K562 (cell line): ENCODE measurements at regions not wholly inside any gene's neighbourhood (a gene's known extent, or its start where the extent isn't known, plus 50 kb on each side); places are given as distances from the start of the nearest gene placed in this dataset.

Experiments
- ATAC-seq: fragments of 200-7000 bp; cut with Tn5 transposase; 3 replicates; pipeline ENCODE4 v1.9.1; 2020; ENCODE audit warnings: moderate library complexity
- BruUV-seq: library from RNA; stranded (reverse); fragments of 400-500 nt; replicated peaks from 2 replicates; lab custom pipeline; 2021; lab: Mats Ljungman, UMichigan
- CTCF ChIA-PET: fragments of 300-600 bp; formaldehyde crosslinking; extraction: SDS; loops from one replicate; lab custom pipeline; 2021; ENCODE audit warnings: low intra/inter-chr PET ratio; lab: Yijun Ruan, JAX
- POLR2A ChIA-PET: fragments of 300-600, 350-650 bp; sonication (Branson Sonifier 250); formaldehyde crosslinking; extraction: SDS; loops from one replicate; lab custom pipeline; 2021; ENCODE audit warnings: antibody characterized with exemption, inconsistent platforms; lab: Yijun Ruan, JAX
- DNase-seq, 4 experiments: peaks; one replicate each; pipeline versions ENCODE4 v3.0.0 to v3.0.0-alpha.2; 2011 to 2018; ENCODE audit warnings: low spot score in 3 of 4, mixed read lengths in 3 of 4; ENCODE audit errors: extremely low read depth in 1 of 4
- FAIRE-seq: peaks from 2 replicates; lab custom pipeline; 2011; peaks lifted over from hg19 to GRCh38; lab: Jason Lieb, UNC
- H2AFZ ChIP-seq: 2 replicates; pipeline ENCODE4 v1.6.0; 2011; ENCODE audit warnings: low read depth, low read length, control low read depth, inconsistent platforms
- H3K27ac ChIP-seq: fragments of 200-600 bp; 3 replicates; pipeline ENCODE4 v1.8.0; 2011; ENCODE audit warnings: low read depth, mild to moderate bottlenecking, control low read depth, inconsistent platforms, low read length, moderate library complexity, mixed read lengths; ENCODE audit errors: extremely low read depth
- H3K27me3 ChIP-seq, 2 experiments: fragments of 300-600 bp in 1 of 2; 2 replicates in 1 of 2; 3 replicates in 1 of 2; pipeline versions ENCODE4 v1.6.0 to v1.8.0; 2011; ENCODE audit warnings: inconsistent platforms in 2 of 2, low read length in 2 of 2, mild to moderate bottlenecking in 1 of 2, mixed read lengths in 1 of 2, moderate library complexity in 1 of 2; ENCODE audit not compliant: control insufficient read depth in 2 of 2, insufficient read depth in 2 of 2
- H3K36me3 ChIP-seq: fragments of 300-600 bp; 3 replicates; pipeline ENCODE4 v1.8.0; 2011; ENCODE audit warnings: mild to moderate bottlenecking, low read length, inconsistent platforms; ENCODE audit not compliant: control insufficient read depth, insufficient read depth
- H3K4me1 ChIP-seq, 2 experiments: fragments of 200-600 bp in 1 of 2; replicated peaks in 1 of 2; 2 replicates in 1 of 2; 3 replicates in 1 of 2; pipeline versions ENCODE4 v1.5.1 to v1.8.0; 2011; ENCODE audit warnings: inconsistent platforms in 2 of 2, low read length in 2 of 2, mild to moderate bottlenecking in 1 of 2, mixed read lengths in 1 of 2, moderate library complexity in 1 of 2; ENCODE audit not compliant: control insufficient read depth in 2 of 2, insufficient read depth in 2 of 2
- H3K4me2 ChIP-seq: 2 replicates; pipeline ENCODE4 v1.6.1; 2011; ENCODE audit warnings: low read length, control low read depth, inconsistent platforms, mixed read lengths; ENCODE audit not compliant: insufficient read depth
- H3K4me3 ChIP-seq: fragments of 200-600 bp; sonication (generic), shearing (Covaris generic); 2 replicates; pipeline ENCODE4 v1.5.1; 2016; ENCODE audit warnings: control low read depth, inconsistent platforms
- H3K79me2 ChIP-seq: fragments of 200-600 bp; 3 replicates; pipeline ENCODE4 v1.8.0; 2011; ENCODE audit warnings: low read length, inconsistent platforms; ENCODE audit not compliant: control insufficient read depth, insufficient read depth
- H3K9ac ChIP-seq, 2 experiments: 2 replicates each; pipeline versions ENCODE4 v1.6.0 to v1.6.1; 2011; ENCODE audit warnings: low read depth in 2 of 2, low read length in 2 of 2, control low read depth in 1 of 2, inconsistent platforms in 1 of 2, mild to moderate bottlenecking in 1 of 2, mixed read lengths in 1 of 2; ENCODE audit not compliant: insufficient read depth in 1 of 2
- H3K9me1 ChIP-seq: one replicate; pipeline ENCODE4 v1.6.0; 2011; ENCODE audit warnings: inconsistent platforms, mild to moderate bottlenecking, low read length, moderate library complexity; ENCODE audit not compliant: control insufficient read depth, insufficient read depth
- H3K9me3 ChIP-seq: replicated peaks from 2 replicates; pipeline ENCODE4 v1.5.1; 2011; ENCODE audit warnings: low read depth, low read length, inconsistent platforms; ENCODE audit not compliant: control insufficient read depth, insufficient read depth
- H4K20me1 ChIP-seq: replicated peaks from 2 replicates; pipeline ENCODE4 v1.6.1; 2011; ENCODE audit warnings: low read length, inconsistent platforms, mixed read lengths; ENCODE audit not compliant: control insufficient read depth, insufficient read depth
- BRCA1 ChIP-seq, 2 experiments: fragments of 450-650 bp in 1 of 2; sonication (generic) in 1 of 2; formaldehyde crosslinking in 1 of 2; IDR thresholded peaks; 2 replicates each; pipeline versions ENCODE4 v1.5.0 to v1.6.1; 2017 to 2020; ENCODE audit warnings: mild to moderate bottlenecking in 1 of 2, missing genetic modification reagents in 1 of 2
- JUNB ChIP-seq: fragments of 450-650 bp; formaldehyde crosslinking; conservative IDR thresholded peaks from 2 replicates; pipeline ENCODE4 v1.4.0; 2020; ENCODE audit warnings: mild to moderate bottlenecking
- KDM2B ChIP-seq: fragments of 250-450 bp; sonication (Bioruptor Pico); IDR thresholded peaks from 2 replicates; pipeline ENCODE4 v1.8.0; 2021; ENCODE audit warnings: mild to moderate bottlenecking, moderate library complexity
- NFE2L1 ChIP-seq: fragments of 450-650 bp; IDR thresholded peaks from 2 replicates; pipeline ENCODE4 v1.6.1; 2016; ENCODE audit warnings: missing genetic modification characterization, low read depth, mild to moderate bottlenecking, missing compliant biosample characterization, moderate library complexity, borderline replicate concordance
- PBX2 ChIP-seq, 2 experiments: IDR thresholded peaks in 1 of 2; conservative IDR thresholded peaks in 1 of 2; 2 replicates each; pipeline ENCODE4 v1.6.1; 2016; ENCODE audit warnings: low read depth in 2 of 2, mild to moderate bottlenecking in 1 of 2, missing compliant biosample characterization in 1 of 2, missing genetic modification characterization in 1 of 2, moderate library complexity in 1 of 2
- PPARD ChIP-seq: fragments of 250-450 bp; sonication (Bioruptor Pico); IDR thresholded peaks from 2 replicates; pipeline ENCODE4 v1.8.0; 2022; ENCODE audit warnings: inconsistent platforms, mild to moderate bottlenecking, moderate library complexity
- PTBP1 ChIP-seq: fragments of 200-400 bp; formaldehyde crosslinking; IDR thresholded peaks from 2 replicates; pipeline ENCODE4 v1.6.1; 2017; ENCODE audit warnings: low read depth, low read length
- TAL1 ChIP-seq: fragments of 450-650 bp; IDR thresholded peaks from 2 replicates; pipeline ENCODE4 v1.6.1; 2016; ENCODE audit warnings: mild to moderate bottlenecking
- ZNF41 ChIP-seq: fragments of 250-450 bp; sonication (Bioruptor Pico); conservative IDR thresholded peaks from 2 replicates; pipeline ENCODE4 v1.4.0; 2020; ENCODE audit warnings: mild to moderate bottlenecking
- ZNF518B ChIP-seq: fragments of 250-450 bp; sonication (Bioruptor Pico); IDR thresholded peaks from 2 replicates; pipeline ENCODE4 v1.5.0; 2021; ENCODE audit warnings: mild to moderate bottlenecking, moderate library complexity
- ZNF57 ChIP-seq: fragments of 450-650 bp; formaldehyde crosslinking; IDR thresholded peaks from 2 replicates; pipeline ENCODE4 v1.4.0; 2020; ENCODE audit warnings: mild to moderate bottlenecking, moderate library complexity
- WGBS: fragments of 100-300 bp; shearing (Covaris generic); methylation state at CpG from one replicate; pipeline ENCODE4 v1.1.6; 2016; ENCODE audit warnings: low coverage, mixed read lengths; ENCODE audit not compliant: insufficient coverage; ENCODE audit errors: missing lambda C conversion rate; 5-methylcytosine and 5-hydroxymethylcytosine counted together
- in situ Hi-C: fragments of 300-500 bp; cut with MboI; formaldehyde crosslinking; loops from 4 replicates; pipeline ENCODE4 v1.15.0; 2018; ENCODE audit warnings: inconsistent platforms, mixed read lengths
- intact Hi-C: fragments of 100-400 bp; cut with micrococcal nuclease; formaldehyde crosslinking; loops from 2 replicates; pipeline ENCODE4 v1.14.2; 2022

GRCh38 chr5:158170534-158170933 lies 311.6 kb upstream of the CLINT1 start:
- intact Hi-C loops, result loop anchor here (10.0 kb wide), 1 partner anchor 604 kb away; no protein-coding TSS in a partner anchor
- H3K4me1 ChIP-seq, result no peaks in the 10 kb centered on the region
- ATAC-seq, result no peak
- H3K27ac ChIP-seq, result no peak overlapping the region
- TF ChIP-seq NFE2L1 (tag) (no peak), KDM2B (CRISPR knock-in tag) (no peak), TAL1 (no peak), PBX2 (CRISPR knock-in tag; IDR thresholded peaks at IDR 0.05; ENCODE audit: low read depth) (no peak), PBX2 (tag; conservative IDR thresholded peaks at IDR 0.05; ENCODE audit: low read depth) (no peak), PTBP1 (no peak), JUNB (CRISPR knock-in tag) (no peak), PPARD (CRISPR knock-in tag) (no peak), ZNF57 (no peak), ZNF518B (CRISPR knock-in tag) (no peak), ZNF41 (CRISPR knock-in tag) (no peak), BRCA1 (IDR thresholded peaks at IDR 0.05) (no peak), BRCA1 (CRISPR knock-in tag; IDR thresholded peaks at IDR 0.05) (no peak)
- ChIA-PET POLR2A (interaction anchor here (0.9 kb wide), 1 partner anchor 167 kb away, joined by 3 read pairs; no protein-coding TSS in a partner anchor), CTCF (no interaction called here)
- no peaks in the 10 kb centered on the region for H3K36me3 ChIP-seq
- no peak overlapping the region for H3K9ac ChIP-seq
- BruUV-seq, result no TSS peak
- no peak for FAIRE-seq
- H3K9me1 ChIP-seq, result no peaks in the 10 kb centered on the region
- no peak overlapping the region for H3K4me3 ChIP-seq
- H4K20me1 ChIP-seq, result no peaks in the 10 kb centered on the region; the same call in 1 of the 2 replicates
- no peaks in the 10 kb centered on the region for H3K79me2 ChIP-seq
- DNase-seq, result no peak
- no peaks in the 10 kb centered on the region for H3K9me3 ChIP-seq
- no peak overlapping the region for H2AFZ ChIP-seq
- H3K4me2 ChIP-seq, result no peak overlapping the region
- in situ Hi-C loops, result loop anchor here (10.0 kb wide), 2 partner anchors 934 to 964 kb away; no protein-coding TSS in a partner anchor
- H3K27me3 ChIP-seq, result no peaks in the 10 kb centered on the region; a peak in 1 of 5 replicates
- 0% methylated on average over 2 of the region's 2 CpGs for WGBS
